GM12874 (cell line): ENCODE measurements at regions not wholly inside any gene's neighbourhood (a gene's known extent, or its start where the extent isn't known, plus 50 kb on each side); places are given as distances from the start of the nearest gene placed in this dataset.

Experiments
- TF ChIP-seq, protein P1 (sequence below): IDR thresholded peaks from 2 replicates; pipeline ENCODE4 v1.5.1; 2011; ENCODE audit warnings: low read depth, mild to moderate bottlenecking, control low read depth, low read length, moderate library complexity; ENCODE audit not compliant: insufficient read depth

- TF ChIP-seq, protein P1, sequence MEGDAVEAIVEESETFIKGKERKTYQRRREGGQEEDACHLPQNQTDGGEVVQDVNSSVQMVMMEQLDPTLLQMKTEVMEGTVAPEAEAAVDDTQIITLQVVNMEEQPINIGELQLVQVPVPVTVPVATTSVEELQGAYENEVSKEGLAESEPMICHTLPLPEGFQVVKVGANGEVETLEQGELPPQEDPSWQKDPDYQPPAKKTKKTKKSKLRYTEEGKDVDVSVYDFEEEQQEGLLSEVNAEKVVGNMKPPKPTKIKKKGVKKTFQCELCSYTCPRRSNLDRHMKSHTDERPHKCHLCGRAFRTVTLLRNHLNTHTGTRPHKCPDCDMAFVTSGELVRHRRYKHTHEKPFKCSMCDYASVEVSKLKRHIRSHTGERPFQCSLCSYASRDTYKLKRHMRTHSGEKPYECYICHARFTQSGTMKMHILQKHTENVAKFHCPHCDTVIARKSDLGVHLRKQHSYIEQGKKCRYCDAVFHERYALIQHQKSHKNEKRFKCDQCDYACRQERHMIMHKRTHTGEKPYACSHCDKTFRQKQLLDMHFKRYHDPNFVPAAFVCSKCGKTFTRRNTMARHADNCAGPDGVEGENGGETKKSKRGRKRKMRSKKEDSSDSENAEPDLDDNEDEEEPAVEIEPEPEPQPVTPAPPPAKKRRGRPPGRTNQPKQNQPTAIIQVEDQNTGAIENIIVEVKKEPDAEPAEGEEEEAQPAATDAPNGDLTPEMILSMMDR: no peak
Measured at GRCh38 chr6:145148776-145149175, 586.5 kb downstream of the EPM2A start.

DNA sequence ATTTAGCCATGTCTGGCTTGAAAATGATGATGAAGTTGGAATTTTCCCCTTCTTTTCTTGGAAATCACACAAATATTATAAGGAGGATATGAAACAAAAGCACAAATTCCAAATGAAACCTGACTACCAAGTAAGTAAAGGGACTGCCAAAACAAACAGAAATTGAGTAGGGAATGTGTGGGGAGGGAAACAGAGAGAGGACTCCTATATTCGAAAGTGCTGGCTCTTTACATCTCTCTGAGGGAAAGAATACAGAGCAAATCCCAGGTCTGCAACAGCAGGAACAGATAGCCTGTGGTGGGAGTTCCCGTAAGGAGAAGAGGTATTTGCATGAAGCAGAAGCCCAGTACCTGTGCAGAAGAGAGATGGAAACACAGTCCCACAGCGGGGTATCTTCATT, 583.7 kb downstream of the EPM2A start:
- TF ChIP-seq, protein P1: no peak

- TF ChIP-seq, protein P1: no peak
Measured at GRCh38 chr6:145153495-145153894, 581.8 kb downstream of the EPM2A start.

DNA sequence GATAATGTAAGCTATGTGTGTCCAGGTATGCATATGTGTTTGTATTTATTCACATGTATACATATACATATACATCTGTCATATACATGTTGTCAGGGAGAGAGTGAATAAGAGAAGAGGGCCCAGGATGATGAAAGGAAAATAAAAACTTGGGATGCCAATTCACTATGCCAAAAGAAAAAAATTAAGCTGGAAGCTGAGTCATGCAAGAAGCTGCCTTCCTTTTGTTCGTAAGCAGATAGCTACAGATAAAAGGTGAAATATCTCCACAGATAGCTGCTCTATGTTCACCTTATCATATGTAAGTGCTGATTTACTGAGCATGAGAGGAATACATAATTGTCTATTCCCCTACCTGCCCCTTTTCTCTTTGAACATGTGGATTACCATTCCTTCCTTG, 579.9 kb downstream of the EPM2A start:
- TF ChIP-seq, protein P1: no peak

DNA sequence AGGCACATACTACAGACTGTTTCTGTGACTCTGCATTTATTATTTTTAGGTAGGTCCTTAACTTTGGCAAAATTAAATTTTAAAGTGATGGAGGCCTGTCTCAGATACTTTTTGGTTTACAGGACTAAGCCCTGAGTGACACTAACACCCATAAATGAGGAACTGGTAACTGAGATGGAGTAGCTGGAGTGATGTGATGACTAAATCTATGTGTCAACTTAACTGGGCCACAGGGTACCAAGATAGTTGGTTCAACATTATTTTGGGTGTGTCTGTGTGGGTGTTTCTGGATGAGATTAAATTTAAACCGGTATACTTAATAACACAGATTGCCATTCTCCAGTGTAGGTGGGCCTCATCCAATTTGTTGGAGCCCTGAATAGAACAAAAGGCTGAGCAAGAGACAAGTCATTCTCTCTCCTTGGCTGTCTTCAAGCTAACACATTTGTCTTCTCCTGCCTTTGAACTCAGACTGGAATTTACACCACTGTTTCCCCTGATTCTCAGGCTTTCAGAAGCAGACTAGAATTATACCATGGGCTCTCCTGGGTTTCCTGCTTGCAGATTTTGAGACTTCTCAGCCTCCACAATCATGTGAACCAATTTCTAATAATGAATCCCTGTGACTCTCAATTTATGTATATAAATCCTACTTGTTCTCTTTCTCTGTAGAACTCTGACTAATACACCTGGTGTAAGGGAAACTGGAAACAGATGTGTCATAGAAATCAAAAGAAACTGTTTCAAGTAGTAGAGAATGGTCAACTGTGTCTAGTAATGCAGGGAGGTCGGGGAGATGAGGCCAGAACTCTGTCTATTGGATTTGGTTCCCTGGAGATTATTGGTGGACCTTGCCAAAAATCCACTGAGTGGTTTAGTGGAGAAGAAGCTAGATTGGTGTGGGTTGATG, 579.2 kb downstream of the EPM2A start:
- TF ChIP-seq, protein P1: no peak

DNA sequence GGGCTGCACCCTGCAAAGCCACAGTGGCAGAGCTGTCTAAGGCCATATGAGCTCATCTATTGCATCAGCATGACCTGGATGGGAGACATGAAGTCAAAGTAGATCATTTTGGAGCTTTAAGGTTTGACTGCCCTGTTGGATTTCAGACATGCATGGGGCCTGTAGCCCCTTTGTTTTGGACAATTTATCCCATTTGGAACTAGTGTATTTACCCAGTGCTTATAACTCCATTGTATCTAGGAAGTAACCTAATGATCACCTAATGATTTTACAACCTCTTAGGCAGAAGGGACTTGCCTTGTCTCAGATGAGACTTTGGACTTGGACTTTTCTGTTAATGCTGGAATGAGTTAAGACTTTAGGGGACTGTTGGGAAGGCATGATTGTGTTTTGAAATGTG, 575.4 kb downstream of the EPM2A start:
- TF ChIP-seq, protein P1: no peak

GRCh38 chr6:145161501-145161900, 573.8 kb downstream of the EPM2A start:
- TF ChIP-seq, protein P1: no peak
